HCT116 (cell line): ENCODE measurements at regions not wholly inside any gene's neighbourhood (a gene's known extent, or its start where the extent isn't known, plus 50 kb on each side); places are given as distances from the start of the nearest gene placed in this dataset.

Experiments used
- ATAC-seq: fragments of 200-7000 bp; cut with Tn5 transposase; 2 replicates; pipeline ENCODE4 v1.9.1; 2020; ENCODE audit warnings: mild to moderate bottlenecking, moderate library complexity
- BruUV-seq: library from RNA; stranded (reverse); fragments of 400-500 nt; replicated peaks from 2 replicates; lab custom pipeline; 2021; lab: Mats Ljungman, UMichigan
- CTCF ChIA-PET: fragments of 300-600 bp; sonication (Branson Sonifier 250); formaldehyde crosslinking; loops from one replicate; lab custom pipeline; 2021; ENCODE audit warnings: antibody characterized with exemption; lab: Charles Lee
- POLR2A ChIA-PET: fragments of 300-600, 350-600 bp; sonication (Branson Sonifier 250); formaldehyde crosslinking; loops from one replicate; lab custom pipeline; 2021; ENCODE audit warnings: antibody characterized with exemption; lab: Charles Lee
- RAD21 ChIA-PET, 2 experiments: fragments of 300-600 bp; sonication (Branson Sonifier 250); formaldehyde crosslinking; loops; one replicate each; lab custom pipeline; 2023; ENCODE audit warnings: low total read pairs in 2 of 2; ENCODE audit not compliant: uncharacterized antibody in 2 of 2, unreplicated experiment in 2 of 2, low non-redundant PET in 1 of 2; lab: Charles Lee
- DNase-seq: peaks from one replicate; pipeline ENCODE4 v3.0.0-alpha.2; 2010; ENCODE audit warnings: low read depth, low spot score
- H2AFZ ChIP-seq: fragments of 200-600 bp; shearing (Covaris generic), sonication (generic); 2 replicates; pipeline ENCODE4 v1.6.1; 2017; ENCODE audit warnings: low read depth, mixed run types, mixed read lengths, antibody characterized with exemption, low read length; ENCODE audit not compliant: poor library complexity, severe bottlenecking
- H3K27ac ChIP-seq: 2 replicates; pipeline ENCODE4 v1.5.1; 2012; ENCODE audit warnings: low read depth, low read length
- H3K27me3 ChIP-seq: fragments of 200-600 bp; sonication (generic); 2 replicates; pipeline ENCODE4 v1.6.1; 2016; ENCODE audit warnings: mixed run types, low read length, mixed read lengths; ENCODE audit not compliant: insufficient read depth
- H3K36me3 ChIP-seq, 2 experiments: fragments of 200-500 bp in 1 of 2; fragments of 200-600 bp in 1 of 2; sonication (Bioruptor generic) in 1 of 2; sonication (generic) in 1 of 2; 2 replicates each; pipeline versions ENCODE4 v1.5.1 to v1.6.1; 2014 to 2016; ENCODE audit warnings: low read length in 2 of 2, inconsistent platforms in 1 of 2, mixed read lengths in 1 of 2, mixed run types in 1 of 2; ENCODE audit not compliant: insufficient read depth in 2 of 2, control insufficient read depth in 1 of 2
- H3K4me1 ChIP-seq, 2 experiments: fragments of 200-600 bp in 1 of 2; sonication (generic) in 1 of 2; 2 replicates each; pipeline versions ENCODE4 v1.5.1 to v1.6.1; 2012 to 2017; ENCODE audit warnings: low read length in 2 of 2, inconsistent platforms in 1 of 2, mild to moderate bottlenecking in 1 of 2, mixed read lengths in 1 of 2, mixed run types in 1 of 2, moderate library complexity in 1 of 2; ENCODE audit not compliant: insufficient read depth in 2 of 2, control insufficient read depth in 1 of 2
- H3K4me2 ChIP-seq: fragments of 200-600 bp; sonication (generic); 2 replicates; pipeline ENCODE4 v1.6.1; 2017; ENCODE audit warnings: mixed run types, low read length, mixed read lengths
- H3K4me3 ChIP-seq, 2 experiments: fragments of 200-600 bp in 1 of 2; sonication (generic) in 1 of 2; replicated peaks in 1 of 2; 2 replicates each; pipeline ENCODE4 v1.5.1; 2011 to 2016; ENCODE audit warnings: low read length in 2 of 2, control low read depth in 1 of 2, low read depth in 1 of 2, mild to moderate bottlenecking in 1 of 2, mixed read lengths in 1 of 2, mixed run types in 1 of 2
- H3K79me2 ChIP-seq: fragments of 200-600 bp; sonication (generic); 2 replicates; pipeline ENCODE4 v1.6.1; 2017; ENCODE audit warnings: mild to moderate bottlenecking, mixed run types, low read length, moderate library complexity, mixed read lengths; ENCODE audit not compliant: insufficient read depth
- H3K9ac ChIP-seq: fragments of 200-600 bp; sonication (generic); 2 replicates; pipeline ENCODE4 v1.6.1; 2016; ENCODE audit warnings: low read length, mixed read lengths
- H3K9me2 ChIP-seq: fragments of 200-600 bp; sonication (generic), shearing (Covaris generic); 2 replicates; pipeline ENCODE4 v1.6.1; 2017; ENCODE audit warnings: mixed run types, mild to moderate bottlenecking, moderate library complexity; ENCODE audit not compliant: insufficient read depth
- H3K9me3 ChIP-seq, 2 experiments: fragments of 200-500 bp in 1 of 2; fragments of 200-600 bp in 1 of 2; sonication (Bioruptor generic) in 1 of 2; sonication (generic) in 1 of 2; 2 replicates each; pipeline ENCODE4 v1.6.1; 2014 to 2017; ENCODE audit warnings: low read length in 2 of 2, mixed read lengths in 2 of 2, inconsistent platforms in 1 of 2, low read depth in 1 of 2, mild to moderate bottlenecking in 1 of 2, mixed run types in 1 of 2, moderate library complexity in 1 of 2; ENCODE audit not compliant: control insufficient read depth in 1 of 2, insufficient read depth in 1 of 2
- H4K20me1 ChIP-seq: fragments of 200-600 bp; sonication (generic), shearing (Covaris generic); 2 replicates; pipeline ENCODE4 v1.6.1; 2017; ENCODE audit warnings: mixed run types, mild to moderate bottlenecking, moderate library complexity; ENCODE audit not compliant: insufficient read depth
- CBX3 ChIP-seq: IDR thresholded peaks from 2 replicates; pipeline ENCODE4 v1.6.1; 2012; ENCODE audit warnings: low read depth
- CTCF ChIP-seq, 3 experiments: fragments of 200-600 bp in 1 of 3; sonication (generic) in 1 of 3; IDR thresholded peaks in 2 of 3; conservative IDR thresholded peaks in 1 of 3; 2 replicates each; pipeline ENCODE4 v1.5.1; 2012 to 2017; ENCODE audit warnings: low read depth in 2 of 3, low read length in 2 of 3, antibody characterized with exemption in 1 of 3, borderline replicate concordance in 1 of 3, control low read depth in 1 of 3, mild to moderate bottlenecking in 1 of 3, mixed read lengths in 1 of 3, mixed run types in 1 of 3, moderate library complexity in 1 of 3; ENCODE audit not compliant: insufficient read depth in 1 of 3
- EGR1 ChIP-seq: IDR thresholded peaks from 2 replicates; pipeline ENCODE4 v1.6.1; 2012; ENCODE audit warnings: low read depth
- EZH2phosphoT487 ChIP-seq: fragments of 200-600 bp; IDR thresholded peaks from 2 replicates; pipeline ENCODE4 v1.6.1; 2018; ENCODE audit warnings: antibody characterized with exemption, borderline replicate concordance
- MAX ChIP-seq: IDR thresholded peaks from 2 replicates; pipeline ENCODE4 v1.6.1; 2012
- POLR2A ChIP-seq: IDR thresholded peaks from 2 replicates; pipeline ENCODE4 v1.7.0; 2011; ENCODE audit warnings: borderline replicate concordance; ENCODE audit not compliant: insufficient read depth, insufficient read length; ENCODE audit errors: extremely low read depth
- RAD21 ChIP-seq: IDR thresholded peaks from 2 replicates; pipeline ENCODE4 v1.6.1; 2012; ENCODE audit warnings: low read depth, mild to moderate bottlenecking
- REST ChIP-seq: IDR thresholded peaks from 2 replicates; pipeline ENCODE4 v1.6.1; 2012; ENCODE audit warnings: low read depth
- SRF ChIP-seq: IDR thresholded peaks from 2 replicates; pipeline ENCODE4 v1.6.1; 2012; ENCODE audit warnings: low read depth
- TCF7L2 ChIP-seq: IDR thresholded peaks from 2 replicates; pipeline ENCODE4 v1.7.0; 2011; ENCODE audit warnings: borderline replicate concordance, inconsistent platforms; ENCODE audit not compliant: insufficient read depth, insufficient read length; ENCODE audit errors: extremely low read depth
- YY1 ChIP-seq: IDR thresholded peaks from 2 replicates; pipeline ENCODE4 v1.6.1; 2011; ENCODE audit warnings: low read length, low read depth, moderate library complexity, mild to moderate bottlenecking; ENCODE audit not compliant: insufficient replicate concordance; ENCODE audit errors: extremely low read depth
- ZBTB33 ChIP-seq: IDR thresholded peaks from 2 replicates; pipeline ENCODE4 v1.6.1; 2011; ENCODE audit warnings: mild to moderate bottlenecking, low read length, moderate library complexity; ENCODE audit not compliant: insufficient replicate concordance; ENCODE audit errors: extremely low read depth
- ZNF274 ChIP-seq: fragments of 200-500 bp; sonication (Bioruptor generic); IDR thresholded peaks from 2 replicates; pipeline ENCODE4 v1.6.1; 2014; ENCODE audit warnings: mild to moderate bottlenecking, low read depth, low read length, inconsistent platforms
- intact Hi-C: fragments of 100-400 bp; cut with micrococcal nuclease; formaldehyde crosslinking; loops from 2 replicates; pipeline ENCODE4 v1.10.0; 2022

- ChIA-PET CTCF (no interaction called here), RAD21 (no interaction called here), POLR2A (no interaction called here)
- no peak for TF ChIP-seq ZBTB33
- no peak for TF ChIP-seq POLR2A
- no peak for TF ChIP-seq TCF7L2
- no peak for TF ChIP-seq ZNF274
- TF ChIP-seq CBX3: no peak
- no peak for TF ChIP-seq MAX
- TF ChIP-seq RAD21: no peak
- TF ChIP-seq SRF: no peak
- no peak for TF ChIP-seq EGR1
- no peak for TF ChIP-seq YY1
- TF ChIP-seq REST: no peak
- TF ChIP-seq EZH2phosphoT487: no peak
- no peak for TF ChIP-seq CTCF (IDR thresholded peaks at IDR 0.05 in 2 of 3, conservative IDR thresholded peaks at IDR 0.05 in 1 of 3; ENCODE audit: borderline replicate concordance in 1 of 3, insufficient read depth in 1 of 3, low read depth in 2 of 3, low read length in 2 of 3)
- H3K4me2 ChIP-seq: no peak overlapping the region
- peaks cover 36% of the 10 kb centered on the region for H3K27me3 ChIP-seq
- no peaks in the 10 kb centered on the region for H3K9me2 ChIP-seq
- no peaks in the 10 kb centered on the region for H4K20me1 ChIP-seq
- H2AFZ ChIP-seq: no peak overlapping the region
- no peak overlapping the region for H3K4me3 ChIP-seq
- no peak overlapping the region for H3K27ac ChIP-seq
- no peak overlapping the region for H3K9ac ChIP-seq
- H3K4me1 ChIP-seq: no peaks in the 10 kb centered on the region
- no peak for ATAC-seq
- no peaks in the 10 kb centered on the region for H3K36me3 ChIP-seq
- intact Hi-C loops: no loop called here
- no peak for DNase-seq
- no TSS peak for BruUV-seq
- no peaks in the 10 kb centered on the region for H3K79me2 ChIP-seq
- no peaks in the 10 kb centered on the region for H3K9me3 ChIP-seq
These were observed 175.6 kb upstream of the SKOR2 start for GRCh38 chr18:47427072-47427471.
